ENCODE measurements at regions not wholly inside any gene's neighbourhood (a gene's known extent, or its start where the extent isn't known, plus 50 kb on each side); places are given as distances from the start of the nearest gene placed in this dataset.

DNA sequence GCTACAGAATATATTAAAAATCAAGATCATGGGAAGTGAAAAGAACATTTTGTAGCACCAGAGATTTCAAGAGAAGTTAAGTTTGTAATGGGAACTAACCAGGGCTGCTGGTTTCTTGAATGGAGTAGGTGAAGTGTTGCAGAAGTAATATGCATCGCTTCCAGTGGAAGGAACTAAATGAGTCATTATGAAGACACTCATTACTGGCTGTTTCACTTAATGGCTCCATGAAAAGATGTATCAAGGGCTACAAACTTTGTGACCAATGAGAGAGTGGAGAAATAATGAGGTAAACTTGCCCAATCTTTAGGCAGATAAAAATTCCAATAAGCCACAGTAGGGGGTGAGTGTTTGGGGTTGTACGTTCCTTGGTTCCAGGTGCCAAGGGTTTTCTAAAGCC, 380.4 kb upstream of the POU3F3 start (continued):
- no peak for TF ChIP-seq CBX3 (IDR thresholded peaks at IDR 0.05; ENCODE audit: low read depth)
- no peak for TF ChIP-seq SRF (IDR thresholded peaks at IDR 0.05; ENCODE audit: low read depth)
- TF ChIP-seq, protein P1, sequence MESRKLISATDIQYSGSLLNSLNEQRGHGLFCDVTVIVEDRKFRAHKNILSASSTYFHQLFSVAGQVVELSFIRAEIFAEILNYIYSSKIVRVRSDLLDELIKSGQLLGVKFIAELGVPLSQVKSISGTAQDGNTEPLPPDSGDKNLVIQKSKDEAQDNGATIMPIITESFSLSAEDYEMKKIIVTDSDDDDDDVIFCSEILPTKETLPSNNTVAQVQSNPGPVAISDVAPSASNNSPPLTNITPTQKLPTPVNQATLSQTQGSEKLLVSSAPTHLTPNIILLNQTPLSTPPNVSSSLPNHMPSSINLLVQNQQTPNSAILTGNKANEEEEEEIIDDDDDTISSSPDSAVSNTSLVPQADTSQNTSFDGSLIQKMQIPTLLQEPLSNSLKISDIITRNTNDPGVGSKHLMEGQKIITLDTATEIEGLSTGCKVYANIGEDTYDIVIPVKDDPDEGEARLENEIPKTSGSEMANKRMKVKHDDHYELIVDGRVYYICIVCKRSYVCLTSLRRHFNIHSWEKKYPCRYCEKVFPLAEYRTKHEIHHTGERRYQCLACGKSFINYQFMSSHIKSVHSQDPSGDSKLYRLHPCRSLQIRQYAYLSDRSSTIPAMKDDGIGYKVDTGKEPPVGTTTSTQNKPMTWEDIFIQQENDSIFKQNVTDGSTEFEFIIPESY (IDR thresholded peaks at IDR 0.05; ENCODE audit: extremely low read depth, insufficient replicate concordance, low read length), result no peak

DNA sequence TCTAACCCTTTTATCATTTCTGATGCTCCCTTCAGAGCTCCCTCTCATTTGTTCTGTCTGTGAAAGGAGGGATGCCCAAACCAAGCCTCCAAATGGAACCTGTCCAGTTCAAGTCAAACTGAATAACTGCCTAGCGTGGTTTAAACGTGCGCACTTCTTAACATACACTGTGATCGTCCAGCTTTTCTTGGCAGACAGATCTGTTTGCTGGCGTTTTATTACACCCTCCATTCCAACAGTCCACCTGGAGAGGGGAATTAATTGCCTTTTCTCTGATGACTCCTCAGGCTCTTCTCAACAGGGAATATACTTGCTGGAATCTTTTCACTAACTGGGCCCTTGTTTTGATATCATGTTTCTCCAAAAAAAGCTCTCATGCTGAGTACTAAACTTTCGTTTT, 379.2 kb upstream of the POU3F3 start:
- H3K27ac ChIP-seq (ENCODE audit: low read depth, low read length), result no peak overlapping the region
- H3K27me3 ChIP-seq (ENCODE audit: insufficient read depth, low read length), result no peaks in the 10 kb centered on the region
- intact Hi-C loops (cut with micrococcal nuclease), result no loop called here
- no peak overlapping the region for H2AFZ ChIP-seq (ENCODE audit: low read depth, low read length, poor library complexity, severe bottlenecking)
- no TSS peak for BruUV-seq (replicated peaks)
- no peaks in the 10 kb centered on the region for H3K79me2 ChIP-seq (ENCODE audit: insufficient read depth, low read length)
- H3K4me2 ChIP-seq (ENCODE audit: low read length), result no peak overlapping the region
- no peak overlapping the region for H3K4me3 ChIP-seq (replicated peaks in 1 of 2; ENCODE audit: low read depth in 1 of 2, low read length in 2 of 2)
- ATAC-seq (no peak), DNase-seq (ENCODE audit: low read depth, low spot score) (no peak)
- TF ChIP-seq, protein P2, sequence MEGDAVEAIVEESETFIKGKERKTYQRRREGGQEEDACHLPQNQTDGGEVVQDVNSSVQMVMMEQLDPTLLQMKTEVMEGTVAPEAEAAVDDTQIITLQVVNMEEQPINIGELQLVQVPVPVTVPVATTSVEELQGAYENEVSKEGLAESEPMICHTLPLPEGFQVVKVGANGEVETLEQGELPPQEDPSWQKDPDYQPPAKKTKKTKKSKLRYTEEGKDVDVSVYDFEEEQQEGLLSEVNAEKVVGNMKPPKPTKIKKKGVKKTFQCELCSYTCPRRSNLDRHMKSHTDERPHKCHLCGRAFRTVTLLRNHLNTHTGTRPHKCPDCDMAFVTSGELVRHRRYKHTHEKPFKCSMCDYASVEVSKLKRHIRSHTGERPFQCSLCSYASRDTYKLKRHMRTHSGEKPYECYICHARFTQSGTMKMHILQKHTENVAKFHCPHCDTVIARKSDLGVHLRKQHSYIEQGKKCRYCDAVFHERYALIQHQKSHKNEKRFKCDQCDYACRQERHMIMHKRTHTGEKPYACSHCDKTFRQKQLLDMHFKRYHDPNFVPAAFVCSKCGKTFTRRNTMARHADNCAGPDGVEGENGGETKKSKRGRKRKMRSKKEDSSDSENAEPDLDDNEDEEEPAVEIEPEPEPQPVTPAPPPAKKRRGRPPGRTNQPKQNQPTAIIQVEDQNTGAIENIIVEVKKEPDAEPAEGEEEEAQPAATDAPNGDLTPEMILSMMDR (IDR thresholded peaks at IDR 0.05 in 2 of 3, conservative IDR thresholded peaks at IDR 0.05 in 1 of 3; ENCODE audit: borderline replicate concordance in 1 of 3, insufficient read depth in 1 of 3, low read depth in 2 of 3, low read length in 2 of 3), result no peak
- TF ChIP-seq EGR1 (IDR thresholded peaks at IDR 0.05; ENCODE audit: low read depth), result no peak
- TF ChIP-seq, protein P3, sequence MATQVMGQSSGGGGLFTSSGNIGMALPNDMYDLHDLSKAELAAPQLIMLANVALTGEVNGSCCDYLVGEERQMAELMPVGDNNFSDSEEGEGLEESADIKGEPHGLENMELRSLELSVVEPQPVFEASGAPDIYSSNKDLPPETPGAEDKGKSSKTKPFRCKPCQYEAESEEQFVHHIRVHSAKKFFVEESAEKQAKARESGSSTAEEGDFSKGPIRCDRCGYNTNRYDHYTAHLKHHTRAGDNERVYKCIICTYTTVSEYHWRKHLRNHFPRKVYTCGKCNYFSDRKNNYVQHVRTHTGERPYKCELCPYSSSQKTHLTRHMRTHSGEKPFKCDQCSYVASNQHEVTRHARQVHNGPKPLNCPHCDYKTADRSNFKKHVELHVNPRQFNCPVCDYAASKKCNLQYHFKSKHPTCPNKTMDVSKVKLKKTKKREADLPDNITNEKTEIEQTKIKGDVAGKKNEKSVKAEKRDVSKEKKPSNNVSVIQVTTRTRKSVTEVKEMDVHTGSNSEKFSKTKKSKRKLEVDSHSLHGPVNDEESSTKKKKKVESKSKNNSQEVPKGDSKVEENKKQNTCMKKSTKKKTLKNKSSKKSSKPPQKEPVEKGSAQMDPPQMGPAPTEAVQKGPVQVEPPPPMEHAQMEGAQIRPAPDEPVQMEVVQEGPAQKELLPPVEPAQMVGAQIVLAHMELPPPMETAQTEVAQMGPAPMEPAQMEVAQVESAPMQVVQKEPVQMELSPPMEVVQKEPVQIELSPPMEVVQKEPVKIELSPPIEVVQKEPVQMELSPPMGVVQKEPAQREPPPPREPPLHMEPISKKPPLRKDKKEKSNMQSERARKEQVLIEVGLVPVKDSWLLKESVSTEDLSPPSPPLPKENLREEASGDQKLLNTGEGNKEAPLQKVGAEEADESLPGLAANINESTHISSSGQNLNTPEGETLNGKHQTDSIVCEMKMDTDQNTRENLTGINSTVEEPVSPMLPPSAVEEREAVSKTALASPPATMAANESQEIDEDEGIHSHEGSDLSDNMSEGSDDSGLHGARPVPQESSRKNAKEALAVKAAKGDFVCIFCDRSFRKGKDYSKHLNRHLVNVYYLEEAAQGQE (IDR thresholded peaks at IDR 0.05; ENCODE audit: low read depth), result no peak
- RAD21 ChIA-PET (ENCODE audit: low non-redundant PET in 1 of 2, low total read pairs in 2 of 2, uncharacterized antibody in 2 of 2, unreplicated experiment in 2 of 2), result no interaction called here
- H3K36me3 ChIP-seq (ENCODE audit: control insufficient read depth in 1 of 2, insufficient read depth in 2 of 2, low read length in 2 of 2), result no peaks in the 10 kb centered on the region
- CTCF ChIA-PET, result no interaction called here
- H3K9me3 ChIP-seq (ENCODE audit: control insufficient read depth in 1 of 2, insufficient read depth in 1 of 2, low read depth in 1 of 2, low read length in 2 of 2), result peaks cover 3 to 14% of the 10 kb centered on the region in 2 experiments; a peak in 2 of 4 replicates
- H3K9ac ChIP-seq (ENCODE audit: low read length), result no peak overlapping the region
- POLR2A ChIA-PET, result no interaction called here
- no peaks in the 10 kb centered on the region for H3K9me2 ChIP-seq (ENCODE audit: insufficient read depth)
- no peaks in the 10 kb centered on the region for H3K4me1 ChIP-seq (ENCODE audit: control insufficient read depth in 1 of 2, insufficient read depth in 2 of 2, low read length in 2 of 2)
- H4K20me1 ChIP-seq (ENCODE audit: insufficient read depth), result no peaks in the 10 kb centered on the region
